Natural killer cell (primary cell): ENCODE measurements at regions not wholly inside any gene's neighbourhood (a gene's known extent, or its start where the extent isn't known, plus 50 kb on each side); places are given as distances from the start of the nearest gene placed in this dataset.

Experiments used
- ATAC-seq, 3 donors: fragments of 150-1000 bp in 2 of 3; fragments of 200-7000 bp in 1 of 3; cut with Tn5 transposase; 1 replicate in 1 of 3; 2 replicates in 2 of 3; pipeline ENCODE4 v1.10.0; 2021; ENCODE audit warnings: mild to moderate bottlenecking in 2 of 3, moderate library complexity in 2 of 3
- DNase-seq, 2 donors: peaks; one replicate each; pipeline versions ENCODE4 v3.0.0 to v3.0.0-alpha.2; 2013 to 2021; ENCODE audit warnings: mixed read lengths in 1 of 2
- H3K27ac ChIP-seq: one replicate; pipeline ENCODE4 v1.5.1; 2013; ENCODE audit warnings: mild to moderate bottlenecking, low read length
- H3K27me3 ChIP-seq: one replicate; pipeline ENCODE4 v1.6.1; 2013; ENCODE audit warnings: low read length; ENCODE audit not compliant: control insufficient read depth, insufficient read depth
- H3K36me3 ChIP-seq: one replicate; pipeline ENCODE4 v1.6.1; 2013; ENCODE audit warnings: low read length; ENCODE audit not compliant: control insufficient read depth, insufficient read depth
- H3K4me1 ChIP-seq: one replicate; pipeline ENCODE4 v1.6.1; 2013; ENCODE audit warnings: low read length; ENCODE audit not compliant: control insufficient read depth, insufficient read depth
- H3K4me3 ChIP-seq: one replicate; pipeline ENCODE4 v1.5.1; 2013; ENCODE audit warnings: low read length
- H3K9me3 ChIP-seq: one replicate; pipeline ENCODE4 v1.6.1; 2013; ENCODE audit warnings: low read length; ENCODE audit not compliant: control insufficient read depth, insufficient read depth
- H3K27ac Mint-ChIP-seq, 2 donors: one replicate each; pipeline ENCODE4 v1.8.0; 2022; ENCODE audit warnings: mild to moderate bottlenecking in 2 of 2, mixed read lengths in 2 of 2, moderate library complexity in 1 of 2
- H3K27me3 Mint-ChIP-seq, 2 donors: one replicate each; pipeline ENCODE4 v1.8.0; 2022; ENCODE audit warnings: low read depth in 2 of 2, mixed read lengths in 2 of 2
- H3K36me3 Mint-ChIP-seq: one replicate; pipeline ENCODE4 v1.8.0; 2022; ENCODE audit warnings: mixed read lengths
- H3K4me1 Mint-ChIP-seq, 2 donors: one replicate each; pipeline ENCODE4 v1.8.0; 2022; ENCODE audit warnings: mixed read lengths in 2 of 2
- H3K4me3 Mint-ChIP-seq: one replicate; pipeline ENCODE4 v1.8.0; 2022; ENCODE audit warnings: mild to moderate bottlenecking, moderate library complexity, mixed read lengths
- H3K9me3 Mint-ChIP-seq, 2 donors: one replicate each; pipeline ENCODE4 v1.8.0; 2022; ENCODE audit warnings: mixed read lengths in 2 of 2
- CTCF ChIP-seq: fragments of 200-600 bp; IDR thresholded peaks from one replicate; pipeline ENCODE4 v1.8.0; 2022; ENCODE audit warnings: antibody characterized with exemption
- WGBS: methylation state at CpG from one replicate; pipeline ENCODE4 v1.1.7; 2013; ENCODE audit warnings: missing lambda C conversion rate; ENCODE audit not compliant: insufficient coverage; 5-methylcytosine and 5-hydroxymethylcytosine counted together
- intact Hi-C: fragments of 100-400 bp; cut with micrococcal nuclease; formaldehyde crosslinking; loops from one replicate; pipeline ENCODE4 v1.14.2; 2022

- no peaks in the 10 kb centered on the region for H3K9me3 ChIP-seq
- WGBS: 73% methylated on average over 7 of the region's 7 CpGs
- H3K4me3 ChIP-seq: no peak overlapping the region
- H3K27me3 Mint-ChIP-seq: peaks cover 7 to 13% of the 10 kb centered on the region in 2 donors
- ATAC-seq (no peak), DNase-seq (no peak)
- no peaks in the 10 kb centered on the region for H3K4me1 Mint-ChIP-seq
- H3K27me3 ChIP-seq: no peaks in the 10 kb centered on the region
- H3K4me3 Mint-ChIP-seq: no peak overlapping the region
- H3K36me3 ChIP-seq: no peaks in the 10 kb centered on the region
- H3K27ac ChIP-seq: no peak overlapping the region
- TF ChIP-seq CTCF: no peak
- H3K36me3 Mint-ChIP-seq: no peaks in the 10 kb centered on the region
- H3K9me3 Mint-ChIP-seq: peaks cover 0 to 3% of the 10 kb centered on the region in 2 donors
- intact Hi-C loops: no loop called here
- no peak overlapping the region for H3K27ac Mint-ChIP-seq
- no peaks in the 10 kb centered on the region for H3K4me1 ChIP-seq
These were observed 140.4 kb upstream of the AFDN start for GRCh38 chr6:167686204-167686893.

- peaks cover 3 to 12% of the 10 kb centered on the region in 2 donors for H3K27me3 Mint-ChIP-seq
- intact Hi-C loops: no loop called here
- no peak for TF ChIP-seq CTCF
- no peaks in the 10 kb centered on the region for H3K36me3 Mint-ChIP-seq
- Histone ChIP-seq H3K36me3 (no peaks in the 10 kb centered on the region), H3K27ac (no peak overlapping the region), H3K9me3 (no peaks in the 10 kb centered on the region), H3K27me3 (no peaks in the 10 kb centered on the region), H3K4me3 (no peak overlapping the region), H3K4me1 (no peaks in the 10 kb centered on the region)
- 78% methylated on average over 18 of the region's 18 CpGs for WGBS
- no peak for ATAC-seq
- no peak overlapping the region for H3K27ac Mint-ChIP-seq
- no peak overlapping the region for H3K4me3 Mint-ChIP-seq
- H3K9me3 Mint-ChIP-seq: peaks cover 0 to 3% of the 10 kb centered on the region in 2 donors
- no peak for DNase-seq
- no peaks in the 10 kb centered on the region for H3K4me1 Mint-ChIP-seq
These were observed 139.5 kb upstream of the AFDN start for GRCh38 chr6:167687116-167687725.

GRCh38 chr6:167688123-167688522 is 138.6 kb upstream of the AFDN start:
- no peaks in the 10 kb centered on the region for H3K9me3 ChIP-seq
- Mint-ChIP-seq H3K27me3 (peaks cover 3 to 12% of the 10 kb centered on the region in 2 donors), H3K9me3 (peaks cover 0 to 3% of the 10 kb centered on the region in 2 donors), H3K36me3 (no peaks in the 10 kb centered on the region), H3K4me3 (no peak overlapping the region), H3K27ac (no peak overlapping the region), H3K4me1 (no peaks in the 10 kb centered on the region)
- no peaks in the 10 kb centered on the region for H3K4me1 ChIP-seq
- intact Hi-C loops: no loop called here
- ATAC-seq (no peak), DNase-seq (no peak)
- H3K27ac ChIP-seq: no peak overlapping the region
- TF ChIP-seq CTCF: no peak
- H3K27me3 ChIP-seq: no peaks in the 10 kb centered on the region
- WGBS: 89% methylated on average over 6 of the region's 6 CpGs
- H3K4me3 ChIP-seq: no peak overlapping the region
- H3K36me3 ChIP-seq: no peaks in the 10 kb centered on the region
